ENCODE measurements at regions not wholly inside any gene's neighbourhood (a gene's known extent, or its start where the extent isn't known, plus 50 kb on each side); places are given as distances from the start of the nearest gene placed in this dataset.

- no peaks in the 10 kb centered on the region for H3K9me3 ChIP-seq (ENCODE audit: control insufficient read depth in 2 of 2, insufficient read depth in 1 of 2, low read depth in 1 of 2, low read length in 1 of 2)
- H3K27me3 ChIP-seq (ENCODE audit: control insufficient read depth in 3 of 3, insufficient read depth in 3 of 3, low read length in 3 of 3) = no peaks in the 10 kb centered on the region
- DNase-seq = no peak
- H3K36me3 ChIP-seq (ENCODE audit: control insufficient read depth in 3 of 3, insufficient read depth in 2 of 3, low read depth in 1 of 3, low read length in 3 of 3) = no peaks in the 10 kb centered on the region
- no peak for FAIRE-seq
- no peak overlapping the region for H3K4me3 ChIP-seq (ENCODE audit: low read depth in 1 of 3, low read length in 3 of 3)
- H3K4me1 ChIP-seq (ENCODE audit: control insufficient read depth in 3 of 3, insufficient read depth in 2 of 3, low read depth in 1 of 3, low read length in 2 of 3) = no peaks in the 10 kb centered on the region
- WGBS, 3 donors = 85 to 87% (median 87%) methylated on average over 2 of the region's 2 CpGs
- no peak overlapping the region for H3K27ac ChIP-seq (ENCODE audit: low read depth in 1 of 3, low read length in 2 of 3)
Observed at GRCh38 chr14:65872536-65872935, 460.0 kb downstream of the FUT8 start.

GRCh38 chr14:65877166-65877565, 464.6 kb downstream of the FUT8 start:
- Histone ChIP-seq H3K27ac (ENCODE audit: low read depth in 1 of 3, low read length in 2 of 3) (no peak overlapping the region), H3K4me3 (ENCODE audit: low read depth in 1 of 3, low read length in 3 of 3) (no peak overlapping the region), H3K4me1 (ENCODE audit: control insufficient read depth in 3 of 3, insufficient read depth in 2 of 3, low read depth in 1 of 3, low read length in 2 of 3) (no peaks in the 10 kb centered on the region), H3K36me3 (ENCODE audit: control insufficient read depth in 3 of 3, insufficient read depth in 2 of 3, low read depth in 1 of 3, low read length in 3 of 3) (no peaks in the 10 kb centered on the region), H3K9me3 (ENCODE audit: control insufficient read depth in 2 of 2, insufficient read depth in 1 of 2, low read depth in 1 of 2, low read length in 1 of 2) (no peaks in the 10 kb centered on the region), H3K27me3 (ENCODE audit: control insufficient read depth in 3 of 3, insufficient read depth in 3 of 3, low read length in 3 of 3) (peaks cover 0 to 2% (median 0%) of the 10 kb centered on the region in 3 donors)
- FAIRE-seq (no peak), DNase-seq (no peak)
- WGBS, 3 donors = 87 to 92% (median 89%) methylated on average over 7 of the region's 7 CpGs

- Histone ChIP-seq H3K4me3 (ENCODE audit: low read depth in 1 of 3, low read length in 3 of 3) (no peak overlapping the region), H3K27ac (ENCODE audit: low read depth in 1 of 3, low read length in 2 of 3) (no peak overlapping the region), H3K9me3 (ENCODE audit: control insufficient read depth in 2 of 2, insufficient read depth in 1 of 2, low read depth in 1 of 2, low read length in 1 of 2) (no peaks in the 10 kb centered on the region), H3K4me1 (ENCODE audit: control insufficient read depth in 3 of 3, insufficient read depth in 2 of 3, low read depth in 1 of 3, low read length in 2 of 3) (no peaks in the 10 kb centered on the region), H3K27me3 (ENCODE audit: control insufficient read depth in 3 of 3, insufficient read depth in 3 of 3, low read length in 3 of 3) (peaks cover 0 to 2% (median 0%) of the 10 kb centered on the region in 3 donors), H3K36me3 (ENCODE audit: control insufficient read depth in 3 of 3, insufficient read depth in 2 of 3, low read depth in 1 of 3, low read length in 3 of 3) (no peaks in the 10 kb centered on the region)
- 64 to 71% (median 68%) methylated on average over 4 of the region's 4 CpGs for WGBS, 3 donors
- FAIRE-seq (no peak), DNase-seq (no peak)
Observed at GRCh38 chr14:65877624-65878023, 465.1 kb downstream of the FUT8 start.

GRCh38 chr14:65878586-65878985, 466.1 kb downstream of the FUT8 start:
- no peaks in the 10 kb centered on the region for H3K4me1 ChIP-seq (ENCODE audit: control insufficient read depth in 3 of 3, insufficient read depth in 2 of 3, low read depth in 1 of 3, low read length in 2 of 3)
- 81 to 84% (median 82%) methylated on average over 4 of the region's 4 CpGs for WGBS, 3 donors
- no peak overlapping the region for H3K4me3 ChIP-seq (ENCODE audit: low read depth in 1 of 3, low read length in 3 of 3)
- no peak overlapping the region for H3K27ac ChIP-seq (ENCODE audit: low read depth in 1 of 3, low read length in 2 of 3)
- no peaks in the 10 kb centered on the region for H3K9me3 ChIP-seq (ENCODE audit: control insufficient read depth in 2 of 2, insufficient read depth in 1 of 2, low read depth in 1 of 2, low read length in 1 of 2)
- peaks cover 0 to 2% (median 0%) of the 10 kb centered on the region in 3 donors for H3K27me3 ChIP-seq (ENCODE audit: control insufficient read depth in 3 of 3, insufficient read depth in 3 of 3, low read length in 3 of 3)
- H3K36me3 ChIP-seq (ENCODE audit: control insufficient read depth in 3 of 3, insufficient read depth in 2 of 3, low read depth in 1 of 3, low read length in 3 of 3) = no peaks in the 10 kb centered on the region
- FAIRE-seq = no peak
- no peak for DNase-seq

- DNase-seq = no peak
- no peak overlapping the region for H3K27ac ChIP-seq (ENCODE audit: low read depth in 1 of 3, low read length in 2 of 3)
- H3K4me3 ChIP-seq (ENCODE audit: low read depth in 1 of 3, low read length in 3 of 3) = no peak overlapping the region
- peaks cover 0 to 2% (median 0%) of the 10 kb centered on the region in 3 donors for H3K27me3 ChIP-seq (ENCODE audit: control insufficient read depth in 3 of 3, insufficient read depth in 3 of 3, low read length in 3 of 3)
- WGBS, 3 donors = 82 to 85% (median 85%) methylated on average over 3 of the region's 3 CpGs
- no peak for FAIRE-seq
- H3K9me3 ChIP-seq (ENCODE audit: control insufficient read depth in 2 of 2, insufficient read depth in 1 of 2, low read depth in 1 of 2, low read length in 1 of 2) = no peaks in the 10 kb centered on the region
- no peaks in the 10 kb centered on the region for H3K4me1 ChIP-seq (ENCODE audit: control insufficient read depth in 3 of 3, insufficient read depth in 2 of 3, low read depth in 1 of 3, low read length in 2 of 3)
- no peaks in the 10 kb centered on the region for H3K36me3 ChIP-seq (ENCODE audit: control insufficient read depth in 3 of 3, insufficient read depth in 2 of 3, low read depth in 1 of 3, low read length in 3 of 3)
Observed at GRCh38 chr14:65879248-65880009, 466.9 kb downstream of the FUT8 start.

GRCh38 chr14:65880507-65880906, 468.0 kb downstream of the FUT8 start:
- H3K27ac ChIP-seq (ENCODE audit: low read depth in 1 of 3, low read length in 2 of 3) = no peak overlapping the region
- FAIRE-seq (no peak), DNase-seq (no peak)
- no peaks in the 10 kb centered on the region for H3K36me3 ChIP-seq (ENCODE audit: control insufficient read depth in 3 of 3, insufficient read depth in 2 of 3, low read depth in 1 of 3, low read length in 3 of 3)
- H3K4me3 ChIP-seq (ENCODE audit: low read depth in 1 of 3, low read length in 3 of 3) = no peak overlapping the region
- H3K9me3 ChIP-seq (ENCODE audit: control insufficient read depth in 2 of 2, insufficient read depth in 1 of 2, low read depth in 1 of 2, low read length in 1 of 2) = no peaks in the 10 kb centered on the region
- peaks cover 0 to 2% (median 0%) of the 10 kb centered on the region in 3 donors for H3K27me3 ChIP-seq (ENCODE audit: control insufficient read depth in 3 of 3, insufficient read depth in 3 of 3, low read length in 3 of 3)
- H3K4me1 ChIP-seq (ENCODE audit: control insufficient read depth in 3 of 3, insufficient read depth in 2 of 3, low read depth in 1 of 3, low read length in 2 of 3) = no peaks in the 10 kb centered on the region

- Histone ChIP-seq H3K4me1 (ENCODE audit: control insufficient read depth in 3 of 3, insufficient read depth in 2 of 3, low read depth in 1 of 3, low read length in 2 of 3) (no peaks in the 10 kb centered on the region), H3K9me3 (ENCODE audit: control insufficient read depth in 2 of 2, insufficient read depth in 1 of 2, low read depth in 1 of 2, low read length in 1 of 2) (no peaks in the 10 kb centered on the region), H3K4me3 (ENCODE audit: low read depth in 1 of 3, low read length in 3 of 3) (no peak overlapping the region), H3K27me3 (ENCODE audit: control insufficient read depth in 3 of 3, insufficient read depth in 3 of 3, low read length in 3 of 3) (peaks cover 0 to 2% (median 0%) of the 10 kb centered on the region in 3 donors), H3K27ac (ENCODE audit: low read depth in 1 of 3, low read length in 2 of 3) (no peak overlapping the region), H3K36me3 (ENCODE audit: control insufficient read depth in 3 of 3, insufficient read depth in 2 of 3, low read depth in 1 of 3, low read length in 3 of 3) (no peaks in the 10 kb centered on the region)
- DNase-seq (no peak), FAIRE-seq (no peak)
Observed at GRCh38 chr14:65881642-65882041, 469.1 kb downstream of the FUT8 start.

GRCh38 chr14:65888677-65889076, 476.1 kb downstream of the FUT8 start:
- 45 to 67% (median 49%) methylated on average over 3 of the region's 3 CpGs for WGBS, 3 donors
- DNase-seq (no peak), FAIRE-seq (no peak)

GRCh38 chr14:65892315-65892714, 479.8 kb downstream of the FUT8 start:
- FAIRE-seq (no peak), DNase-seq (no peak)
- Histone ChIP-seq H3K9me3 (ENCODE audit: control insufficient read depth in 2 of 2, insufficient read depth in 1 of 2, low read depth in 1 of 2, low read length in 1 of 2) (no peaks in the 10 kb centered on the region), H3K4me1 (ENCODE audit: control insufficient read depth in 3 of 3, insufficient read depth in 2 of 3, low read depth in 1 of 3, low read length in 2 of 3) (no peaks in the 10 kb centered on the region), H3K27ac (ENCODE audit: low read depth in 1 of 3, low read length in 2 of 3) (no peak overlapping the region), H3K27me3 (ENCODE audit: control insufficient read depth in 3 of 3, insufficient read depth in 3 of 3, low read length in 3 of 3) (peaks cover 0 to 3% (median 0%) of the 10 kb centered on the region in 3 donors), H3K36me3 (ENCODE audit: control insufficient read depth in 3 of 3, insufficient read depth in 2 of 3, low read depth in 1 of 3, low read length in 3 of 3) (no peaks in the 10 kb centered on the region), H3K4me3 (ENCODE audit: low read depth in 1 of 3, low read length in 3 of 3) (no peak overlapping the region)
- 24 to 42% (median 29%) methylated on average over 7 of the region's 7 CpGs for WGBS, 3 donors

More at GRCh38 chr14:65888677-65889076, 476.1 kb downstream of the FUT8 start:
- Histone ChIP-seq H3K9me3 (ENCODE audit: control insufficient read depth in 2 of 2, insufficient read depth in 1 of 2, low read depth in 1 of 2, low read length in 1 of 2) (no peaks in the 10 kb centered on the region), H3K4me1 (ENCODE audit: control insufficient read depth in 3 of 3, insufficient read depth in 2 of 3, low read depth in 1 of 3, low read length in 2 of 3) (no peaks in the 10 kb centered on the region), H3K27ac (ENCODE audit: low read depth in 1 of 3, low read length in 2 of 3) (no peak overlapping the region), H3K4me3 (ENCODE audit: low read depth in 1 of 3, low read length in 3 of 3) (no peak overlapping the region), H3K27me3 (ENCODE audit: control insufficient read depth in 3 of 3, insufficient read depth in 3 of 3, low read length in 3 of 3) (peaks cover 0 to 3% (median 0%) of the 10 kb centered on the region in 3 donors), H3K36me3 (ENCODE audit: control insufficient read depth in 3 of 3, insufficient read depth in 2 of 3, low read depth in 1 of 3, low read length in 3 of 3) (no peaks in the 10 kb centered on the region)
